ENCODE measurements at regions not wholly inside any gene's neighbourhood (a gene's known extent, or its start where the extent isn't known, plus 50 kb on each side); places are given as distances from the start of the nearest gene placed in this dataset.

- TF ChIP-seq PBX2 (CRISPR knock-in tag; IDR thresholded peaks at IDR 0.05; ENCODE audit: low read depth) (no peak), PBX2 (tag; conservative IDR thresholded peaks at IDR 0.05; ENCODE audit: low read depth) (no peak), ZNF134 (CRISPR knock-in tag; conservative IDR thresholded peaks at IDR 0.05) (no peak), AFF1 (IDR thresholded peaks at IDR 0.05; ENCODE audit: low read depth in 1 of 2, partially characterized antibody in 2 of 2) (no peak)
Measured at GRCh38 chr15:79197285-79197684, 85.2 kb upstream of the ANKRD34C start (continued).
